GM12892 (cell line): ENCODE measurements at regions not wholly inside any gene's neighbourhood (a gene's known extent, or its start where the extent isn't known, plus 50 kb on each side); places are given as distances from the start of the nearest gene placed in this dataset.
"Not testable (repeated sequence)": the region's sequence is repeated elsewhere in the genome, so short reads cannot be mapped to it uniquely, and the experiment has no call there.

Experiments used
- DNase-seq: peaks from one replicate; pipeline ENCODE4 v3.0.0; 2011; ENCODE audit not compliant: insufficient read length
- FAIRE-seq: peaks from 2 replicates; lab custom pipeline; 2011; peaks lifted over from hg19 to GRCh38; lab: Jason Lieb, UNC
- POLR2A ChIP-seq: IDR thresholded peaks from 2 replicates; pipeline ENCODE4 v1.6.1; 2011; ENCODE audit warnings: low read depth, low read length, control low read depth
- POLR2AphosphoS5 ChIP-seq: IDR thresholded peaks from 2 replicates; pipeline ENCODE4 v1.6.1; 2011; ENCODE audit warnings: low read depth, low read length, control low read depth
- TAF1 ChIP-seq: IDR thresholded peaks from 2 replicates; pipeline ENCODE4 v1.6.1; 2011; ENCODE audit warnings: low read depth, mild to moderate bottlenecking, control low read depth, low read length, borderline replicate concordance

DNA sequence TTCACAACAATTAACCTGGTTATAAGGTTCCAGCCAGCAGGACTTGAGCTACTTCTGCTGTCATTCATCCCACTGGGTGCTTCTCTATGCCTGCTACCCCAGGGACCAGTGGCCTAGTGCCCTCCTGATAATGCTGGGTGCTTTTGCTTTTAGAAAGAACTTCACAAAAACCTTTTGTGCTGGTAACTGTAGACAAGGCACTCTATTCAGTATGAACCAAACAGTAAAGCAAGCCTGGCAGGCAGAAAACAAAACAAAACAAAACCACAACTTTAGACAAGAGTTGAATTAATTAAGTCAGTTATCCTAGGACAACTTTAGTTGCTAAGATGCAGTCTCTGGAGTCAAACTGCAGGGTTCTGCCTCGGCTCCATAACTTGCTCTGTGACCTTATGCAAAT lies 61.9 kb upstream of the ADGRL2 start:
- DNase-seq (no peak), FAIRE-seq (no peak)
- TF ChIP-seq POLR2AphosphoS5 (no peak), POLR2A (no peak), TAF1 (no peak)

DNA sequence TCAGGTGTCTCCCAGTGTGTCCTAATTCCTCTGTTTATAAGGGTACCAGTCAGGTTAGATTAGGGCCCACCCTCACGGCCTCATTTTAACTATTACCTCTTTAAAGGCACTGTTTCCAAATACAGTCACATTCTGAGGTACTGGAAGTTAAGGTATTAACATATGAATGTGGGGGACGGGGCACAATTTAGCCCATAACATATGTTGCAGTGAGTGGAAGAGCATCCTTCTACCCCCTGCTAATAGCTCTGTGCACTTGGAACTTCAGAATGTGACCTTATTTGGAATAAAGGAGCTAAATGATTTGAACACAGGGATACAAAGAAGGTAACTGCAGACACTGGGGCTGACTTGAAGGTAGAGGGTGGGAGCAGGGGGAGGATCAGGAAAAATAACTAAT lies 67.3 kb upstream of the ADGRL2 start:
- FAIRE-seq = no peak
- no peak for DNase-seq
- no peak for TF ChIP-seq TAF1
- TF ChIP-seq POLR2AphosphoS5 = no peak
- TF ChIP-seq POLR2A = no peak

DNA sequence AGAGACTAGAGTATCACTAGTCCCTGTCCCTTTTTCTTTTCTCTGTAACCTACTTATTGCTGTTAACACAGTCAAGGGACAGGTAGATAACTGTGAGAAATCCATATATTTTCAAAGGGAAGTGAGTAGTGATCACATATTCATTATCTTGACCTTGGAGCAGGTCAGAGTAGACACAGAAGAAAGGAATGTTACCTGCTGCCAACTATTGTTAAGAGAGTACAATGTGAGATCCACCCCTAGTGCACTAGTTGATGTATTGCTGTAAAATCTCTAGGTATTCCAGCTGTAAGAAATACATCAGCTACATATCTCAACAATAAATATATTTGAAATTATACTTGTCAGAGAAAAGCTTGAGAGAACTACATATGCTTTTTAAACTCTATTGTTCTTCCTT lies 68.7 kb upstream of the ADGRL2 start:
- FAIRE-seq = no peak

DNA sequence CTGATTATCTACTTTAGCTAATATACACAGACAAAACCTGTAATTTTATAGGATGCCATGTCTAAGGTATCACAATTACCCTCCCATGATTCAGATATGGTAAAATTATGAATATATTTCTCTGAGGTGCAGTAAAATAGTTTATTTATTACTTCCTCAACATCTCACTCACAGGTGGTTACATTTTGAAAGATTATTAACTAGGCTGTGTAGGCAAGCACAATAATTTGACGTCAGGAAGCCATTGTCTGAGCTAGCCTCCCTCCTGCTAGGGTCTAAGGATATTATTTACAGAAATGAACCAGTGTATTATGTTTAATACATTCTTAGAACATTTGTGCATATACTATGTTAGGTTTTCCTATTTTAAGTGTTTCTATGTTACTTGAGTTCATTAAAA lies 69.9 kb upstream of the ADGRL2 start:
- FAIRE-seq (no peak), DNase-seq (no peak)
- TF ChIP-seq TAF1 = no peak
- TF ChIP-seq POLR2AphosphoS5 = no peak
- no peak for TF ChIP-seq POLR2A

More for the DNA sequence above, 68.7 kb upstream of the ADGRL2 start:
- DNase-seq = no peak
- TF ChIP-seq TAF1 (no peak), POLR2A (no peak), POLR2AphosphoS5 (no peak)

DNA sequence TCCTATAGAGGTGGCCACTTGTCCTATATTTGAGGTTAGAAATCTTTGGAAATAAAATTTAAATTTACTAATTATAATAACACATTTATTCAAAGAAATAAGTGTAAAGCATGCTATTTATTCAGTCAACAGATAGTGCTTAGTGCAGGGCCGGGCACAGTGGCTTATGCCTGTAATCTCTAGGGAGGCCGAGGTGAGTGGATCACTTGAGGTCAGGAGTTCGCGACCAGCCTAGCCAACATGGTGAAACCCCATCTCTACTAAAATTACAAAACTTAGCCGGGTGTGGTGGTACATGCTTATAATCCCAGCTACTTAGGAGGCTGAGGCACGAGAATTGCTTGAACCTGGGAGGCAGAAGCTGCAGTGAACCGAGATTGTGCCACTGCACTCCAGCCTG lies 70.4 kb upstream of the ADGRL2 start:
- DNase-seq, FAIRE-seq: not testable (repeated sequence)

DNA sequence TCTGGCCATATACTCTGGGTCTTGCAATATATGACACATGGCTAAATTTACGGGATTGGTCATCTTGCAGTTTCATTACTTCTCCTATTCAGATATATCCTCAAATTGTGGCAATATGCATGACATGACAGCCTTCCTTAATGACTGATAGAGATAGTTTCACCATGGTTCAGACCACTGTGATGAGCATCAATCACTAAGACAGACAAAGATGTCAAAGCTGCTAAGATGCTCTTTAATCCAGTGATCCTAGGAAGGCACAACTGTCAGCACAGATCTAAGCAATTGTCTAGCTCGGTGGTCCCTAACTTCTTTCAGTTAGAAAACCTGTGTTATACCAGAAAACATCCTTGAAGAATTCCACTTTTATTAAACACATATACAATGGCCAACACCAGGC lies 70.9 kb upstream of the ADGRL2 start:
- no peak for FAIRE-seq
- no peak for DNase-seq
- TF ChIP-seq TAF1 = no peak
- no peak for TF ChIP-seq POLR2A
- no peak for TF ChIP-seq POLR2AphosphoS5

DNA sequence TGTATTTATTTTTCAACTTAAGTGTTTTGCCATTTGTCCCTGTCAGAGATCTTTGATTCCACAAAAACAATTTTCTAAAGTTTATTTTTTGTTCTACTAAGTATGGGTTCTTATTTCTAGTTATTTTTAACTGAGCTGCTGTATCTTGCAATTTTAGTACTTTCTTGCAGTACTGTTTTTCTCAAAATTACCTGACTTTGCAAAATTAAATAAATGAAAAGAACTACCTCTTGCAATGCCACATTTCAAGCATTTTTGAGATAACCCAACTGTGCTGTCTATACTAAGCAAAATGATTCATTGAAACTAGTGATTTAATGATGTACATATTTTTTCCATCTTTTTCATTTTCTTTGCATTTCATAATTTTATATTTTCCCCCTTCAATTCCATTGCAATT lies 71.5 kb upstream of the ADGRL2 start:
- TF ChIP-seq POLR2A (no peak), TAF1 (no peak), POLR2AphosphoS5 (no peak)

DNA sequence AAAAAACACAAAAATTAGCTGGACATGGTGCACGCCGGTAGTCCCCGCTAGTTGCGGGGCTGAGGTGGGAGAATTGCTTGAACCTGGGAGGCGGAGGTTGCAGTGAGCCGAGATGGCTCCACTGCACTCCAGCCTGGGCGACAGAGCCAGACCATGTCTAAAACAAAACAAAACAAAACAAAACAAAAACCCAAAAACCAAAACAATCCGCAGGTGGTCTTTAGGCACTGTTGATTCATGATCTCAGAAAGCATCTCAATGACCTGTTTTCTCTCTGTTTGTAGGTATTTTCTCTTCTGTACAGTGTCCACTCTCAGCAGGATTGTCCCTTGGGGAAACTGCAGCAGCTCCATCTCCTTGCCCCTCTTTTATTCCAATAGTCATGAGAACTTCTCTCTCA lies 74.9 kb upstream of the ADGRL2 start:
- TF ChIP-seq POLR2AphosphoS5 = no peak
- no peak for TF ChIP-seq TAF1
- no peak for TF ChIP-seq POLR2A
- DNase-seq (no peak), FAIRE-seq (no peak)

More for the DNA sequence above, 71.5 kb upstream of the ADGRL2 start:
- no peak for FAIRE-seq
- DNase-seq = no peak

DNA sequence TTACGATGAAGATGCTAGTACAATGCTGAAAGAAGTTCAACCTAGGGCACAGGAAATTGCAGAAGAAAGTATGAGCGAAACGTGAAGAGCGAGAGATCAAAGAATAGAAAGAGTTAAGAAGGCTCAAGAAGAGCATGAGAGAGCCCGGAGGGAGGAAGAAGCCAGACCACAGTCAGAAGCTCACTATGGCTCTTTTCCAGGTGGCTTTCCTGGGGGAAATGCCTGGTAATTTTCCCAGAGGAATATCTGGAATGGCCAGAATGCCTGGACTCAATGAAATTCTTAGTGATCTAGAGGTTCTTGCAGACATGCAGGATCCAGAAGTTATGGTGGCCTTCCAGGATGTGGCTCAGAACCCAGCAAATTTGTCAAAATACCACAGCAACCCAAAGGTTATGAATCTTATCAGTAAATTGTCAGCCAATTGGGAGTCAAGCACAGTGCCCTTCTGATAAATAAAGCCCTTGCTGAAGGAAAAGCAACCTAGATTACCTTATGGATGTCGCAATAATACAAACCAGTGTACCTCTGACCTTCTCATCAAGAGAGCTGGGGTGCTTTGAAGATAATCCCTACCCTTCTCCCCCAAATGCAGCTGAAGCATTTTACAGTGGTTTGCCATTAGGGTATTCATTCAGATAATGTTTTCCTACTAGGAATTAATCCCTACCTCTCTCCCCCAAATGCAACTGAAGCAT lies 78.0 kb upstream of the ADGRL2 start:
- DNase-seq, FAIRE-seq: not testable (repeated sequence)

DNA sequence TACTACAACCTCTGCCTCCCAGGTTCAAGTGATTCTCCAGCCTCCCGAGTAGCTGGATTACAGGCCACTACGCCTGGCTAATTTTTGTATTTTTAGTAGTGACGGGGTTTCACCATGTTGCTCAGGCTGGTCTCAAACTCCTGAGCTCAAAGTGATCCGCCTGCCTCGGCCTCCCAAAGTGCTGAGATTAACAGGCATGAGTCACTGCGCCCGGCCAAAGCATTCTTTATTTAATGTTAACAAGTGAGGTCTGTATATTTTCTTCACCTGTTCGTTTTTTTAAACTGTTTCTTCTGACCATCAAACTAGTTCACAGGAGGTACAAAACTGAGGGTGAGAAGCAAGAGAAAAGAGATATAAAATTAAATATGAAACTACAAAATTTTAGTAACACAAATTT lies 80.5 kb upstream of the ADGRL2 start:
- not testable (repeated sequence) for DNase-seq, FAIRE-seq

DNA sequence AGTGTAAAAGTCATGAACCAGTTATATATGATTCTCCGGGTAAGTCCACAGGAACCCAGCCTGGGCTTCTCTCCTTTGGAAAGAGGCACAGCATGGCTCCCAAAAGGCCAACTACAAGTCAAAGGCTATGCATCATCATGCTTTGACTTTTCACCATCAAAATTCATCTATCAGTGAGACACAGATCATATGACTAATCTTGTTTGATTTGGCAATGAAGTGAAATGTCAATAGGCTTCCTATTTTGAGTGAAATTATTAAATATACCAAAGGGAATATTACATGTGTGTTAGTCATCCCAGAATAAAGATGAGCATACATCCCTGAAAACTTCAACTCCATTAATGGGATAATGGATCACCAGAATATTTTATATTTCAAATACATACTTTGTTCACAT lies 83.5 kb upstream of the ADGRL2 start:
- TF ChIP-seq POLR2A (no peak), POLR2AphosphoS5 (no peak), TAF1 (no peak)
- FAIRE-seq (no peak), DNase-seq (no peak)

DNA sequence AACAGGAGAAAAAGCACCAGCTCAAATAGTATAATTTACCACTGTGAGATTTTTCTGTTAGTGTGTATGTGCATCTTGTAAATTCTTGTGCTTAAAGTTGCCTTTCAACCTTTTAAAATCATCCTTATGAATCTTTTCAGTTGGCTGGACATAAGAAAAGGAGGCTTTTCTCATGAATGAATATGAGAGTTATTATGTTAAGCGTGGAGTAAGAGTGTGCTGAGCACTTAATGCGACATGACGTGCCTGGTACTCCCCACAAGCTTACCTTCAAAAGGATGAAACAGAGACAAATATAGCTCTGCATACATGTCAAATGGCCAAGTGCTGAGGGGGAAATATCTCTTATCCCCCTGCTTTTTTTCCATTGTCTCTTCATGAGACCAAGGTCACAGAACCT lies 85.3 kb upstream of the ADGRL2 start:
- no peak for FAIRE-seq
- TF ChIP-seq POLR2A = no peak
- TF ChIP-seq POLR2AphosphoS5 = no peak
- TF ChIP-seq TAF1 = no peak
- no peak for DNase-seq

DNA sequence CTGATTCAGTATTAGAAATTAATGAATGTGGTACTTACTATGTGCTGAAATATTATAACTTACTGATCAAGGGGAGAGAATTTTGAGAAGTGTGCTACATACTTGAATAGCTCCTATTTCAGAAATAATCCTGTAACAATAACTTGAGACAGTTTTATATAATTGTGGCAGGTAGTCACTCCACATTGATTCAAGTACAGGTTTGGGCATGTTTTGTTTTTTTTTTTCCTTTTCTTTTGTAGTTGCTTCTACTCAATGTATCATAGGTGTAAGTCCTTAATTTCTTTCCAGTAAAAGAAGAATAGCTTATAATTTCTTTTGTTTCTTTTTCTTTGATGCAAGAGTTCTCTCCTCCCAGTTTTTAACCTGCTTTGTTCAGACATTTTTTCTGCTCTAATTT lies 86.1 kb upstream of the ADGRL2 start:
- no peak for TF ChIP-seq TAF1
- TF ChIP-seq POLR2A = no peak
- no peak for TF ChIP-seq POLR2AphosphoS5
- no peak for FAIRE-seq
- DNase-seq = no peak
